HK-2 (cell line): ENCODE measurements at regions not wholly inside any gene's neighbourhood (a gene's known extent, or its start where the extent isn't known, plus 50 kb on each side); places are given as distances from the start of the nearest gene placed in this dataset.

ENCODE experiments used
- DNase-seq: peaks from one replicate; pipeline ENCODE4 v3.0.0-alpha.2; 2018; ENCODE audit not compliant: unreplicated experiment

- DNase-seq = no peak
Observed at GRCh38 chr5:3542769-3543168, 52.9 kb upstream of the IRX1 start.

GRCh38 chr5:3542158-3542557, 53.5 kb upstream of the IRX1 start:
- peak; percentile 25 for DNase-seq

DNA sequence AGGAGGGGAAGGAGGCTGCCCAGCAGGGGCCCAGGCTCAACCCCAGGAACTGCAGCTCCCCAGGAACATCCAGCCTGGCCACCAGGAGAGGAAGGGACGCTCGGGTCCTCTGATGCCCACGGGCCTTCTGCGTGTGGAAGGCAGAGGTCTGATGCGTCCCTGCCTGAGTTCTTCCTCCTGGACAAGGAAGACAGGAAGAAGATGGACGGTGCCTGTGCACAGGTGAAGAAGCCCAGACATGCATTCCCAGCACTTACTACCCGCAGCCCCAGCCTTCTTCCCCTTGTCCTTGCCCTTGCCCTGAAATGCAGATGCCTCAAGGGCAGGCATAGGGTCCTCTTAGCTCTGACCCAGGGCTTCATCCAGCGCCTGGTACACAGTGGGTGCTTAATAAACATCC, 56.7 kb upstream of the IRX1 start:
- no peak for DNase-seq

DNA sequence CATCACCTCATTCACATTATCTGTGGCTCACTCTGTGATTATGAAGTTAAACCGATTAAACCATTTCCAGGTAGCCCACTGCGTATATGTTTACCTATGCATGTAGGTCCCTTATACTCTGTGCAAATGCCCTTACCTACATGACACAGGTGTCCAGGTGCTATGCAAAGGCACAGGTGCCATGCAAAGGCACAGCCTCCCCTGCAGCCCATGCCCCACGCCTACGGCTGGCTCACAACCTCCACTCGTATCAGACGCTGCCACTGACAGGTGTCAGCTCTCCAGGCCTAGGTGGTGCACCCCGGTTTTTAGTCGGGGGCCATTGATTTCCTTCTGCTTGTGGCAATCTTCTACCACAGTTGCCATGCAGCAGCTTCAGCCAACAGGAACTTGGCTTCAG, 57.7 kb upstream of the IRX1 start:
- no peak for DNase-seq

- DNase-seq = no peak
Observed at GRCh38 chr5:3535414-3536211, 60.0 kb upstream of the IRX1 start.

- no peak for DNase-seq
Observed at GRCh38 chr5:3534997-3535396, 60.6 kb upstream of the IRX1 start.

DNA sequence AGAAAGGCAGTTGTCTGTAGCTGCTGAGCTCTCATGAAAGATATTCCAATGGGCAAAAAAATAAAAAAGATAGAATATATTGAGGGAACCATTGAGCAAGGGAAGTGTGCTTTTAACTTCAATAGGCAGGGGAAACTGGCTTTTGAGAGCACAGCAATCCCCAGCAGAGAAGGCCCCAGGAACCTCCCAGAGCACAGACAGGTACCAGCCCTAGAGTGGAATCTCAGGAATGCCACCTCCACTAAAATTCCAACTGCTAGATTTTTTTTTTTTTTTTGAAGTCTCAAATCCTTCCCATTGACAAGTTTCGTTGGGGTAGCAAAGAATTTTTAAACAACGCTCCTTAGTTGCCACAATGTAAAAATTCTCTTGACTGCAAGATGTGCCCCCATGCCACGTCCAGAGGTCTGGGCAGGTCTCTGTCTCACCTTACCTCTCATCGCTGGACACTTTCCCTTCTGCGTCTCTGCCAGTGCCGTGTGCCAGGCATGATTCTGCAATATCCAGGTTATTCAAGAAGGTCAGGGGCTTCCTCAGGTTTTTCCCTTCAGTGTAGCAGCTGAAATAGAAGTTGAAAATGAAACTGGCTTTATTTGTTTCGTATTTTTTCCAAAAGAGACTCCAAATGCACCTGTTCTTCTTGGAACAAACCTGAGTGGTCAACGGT, 64.2 kb upstream of the IRX1 start:
- no peak for DNase-seq

GRCh38 chr5:3530251-3530650, 65.4 kb upstream of the IRX1 start:
- no peak for DNase-seq

GRCh38 chr5:3526551-3527185, 69.0 kb upstream of the IRX1 start:
- no peak for DNase-seq

- DNase-seq = no peak
Observed at GRCh38 chr5:3522491-3522890, 73.1 kb upstream of the IRX1 start.

- no peak for DNase-seq
Observed at GRCh38 chr5:3518576-3518975, 77.1 kb upstream of the IRX1 start.

DNA sequence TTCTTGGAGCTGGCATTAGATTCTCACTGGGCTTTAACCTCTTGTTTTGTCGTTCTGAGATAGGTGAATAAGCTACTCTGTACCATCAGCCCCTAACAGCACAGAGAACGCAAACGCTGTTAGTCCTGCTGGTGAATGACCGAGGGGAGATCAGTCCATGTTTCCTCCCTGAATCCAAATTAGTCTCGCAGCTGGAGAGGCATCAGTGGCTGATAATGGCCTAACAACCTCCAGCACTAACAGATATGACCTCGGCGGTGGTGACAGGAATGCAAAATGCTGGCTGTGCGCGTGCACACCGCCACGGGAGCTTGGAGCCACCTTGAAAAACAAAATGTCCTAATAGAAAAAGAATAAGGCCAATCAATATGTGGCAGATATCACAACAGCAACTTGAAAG, 77.6 kb upstream of the IRX1 start:
- no peak for DNase-seq

DNA sequence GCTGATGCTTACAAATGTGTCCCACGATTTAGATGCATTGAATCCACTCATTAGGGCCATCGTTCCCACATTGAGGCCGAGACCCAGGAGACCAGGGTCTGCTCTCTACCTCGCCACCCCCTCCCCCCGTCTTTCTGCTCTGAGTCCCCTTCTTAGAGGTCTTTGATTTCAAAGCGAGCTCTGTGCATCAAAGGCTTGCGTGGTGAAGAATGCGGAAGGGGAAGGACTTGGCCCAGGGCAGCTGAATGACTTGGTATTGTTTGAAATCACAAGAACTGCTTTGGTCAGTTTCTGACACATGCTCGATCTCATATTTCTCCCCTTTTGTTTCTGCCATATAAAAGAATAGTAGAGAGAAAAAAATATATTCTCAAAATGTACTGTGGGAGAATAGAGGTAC, 78.3 kb upstream of the IRX1 start:
- DNase-seq = no peak

DNA sequence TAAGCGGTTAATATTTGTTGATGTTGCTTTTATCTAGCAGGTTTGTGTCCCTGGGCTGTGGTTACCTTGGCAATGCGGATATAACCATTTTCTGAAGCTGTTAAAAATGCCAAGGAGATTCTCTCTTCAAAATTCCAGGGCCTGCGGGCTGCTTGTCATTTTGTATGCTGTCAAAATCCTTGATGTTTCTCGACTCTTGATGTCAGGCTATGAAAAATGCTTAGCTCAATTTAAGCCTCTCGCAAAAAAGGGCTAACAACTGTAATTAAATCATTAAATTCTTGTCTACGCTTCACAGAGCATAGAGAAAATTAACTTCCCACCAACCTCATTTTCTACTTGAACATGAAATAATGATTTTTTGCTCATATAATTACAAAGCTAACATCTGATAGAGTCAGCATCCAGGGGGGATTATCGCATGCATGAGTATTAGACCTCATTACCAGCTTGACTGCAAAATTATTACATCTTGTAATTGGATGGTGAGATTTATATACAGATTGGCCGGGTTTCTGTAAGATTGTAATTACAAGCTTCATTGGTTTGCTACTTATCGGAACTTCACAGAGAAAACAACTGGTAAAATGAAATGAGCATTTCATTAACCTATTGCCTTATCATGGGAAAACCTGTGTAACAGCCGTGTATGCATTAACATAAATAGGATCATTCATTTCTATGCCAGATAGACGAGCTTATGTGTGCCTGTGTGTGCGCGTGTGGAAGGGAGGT, 83.1 kb upstream of the IRX1 start:
- no peak for DNase-seq

DNA sequence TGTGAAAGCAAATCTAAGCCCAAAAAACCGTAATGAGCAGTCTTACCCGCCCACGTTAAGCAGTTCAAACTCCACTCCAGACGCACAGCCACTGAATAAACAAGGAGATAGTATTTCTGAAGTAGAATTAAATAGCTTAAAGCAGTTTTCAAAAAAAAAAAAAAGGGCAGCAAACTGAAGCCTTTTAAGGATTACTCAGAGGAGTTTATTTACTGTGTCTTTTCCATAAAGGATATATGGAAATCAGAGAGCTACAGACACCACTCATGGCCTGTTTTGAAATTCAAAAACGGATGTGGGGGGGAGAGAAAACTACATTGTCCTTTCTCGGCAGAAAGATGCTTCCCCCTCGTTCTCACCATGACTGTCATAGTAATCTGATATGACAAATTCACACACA, 83.7 kb upstream of the IRX1 start:
- no peak for DNase-seq

- DNase-seq = no peak
Observed at GRCh38 chr5:3511519-3511918, 84.1 kb upstream of the IRX1 start.

- no peak for DNase-seq
Observed at GRCh38 chr5:3510642-3511417, 84.8 kb upstream of the IRX1 start.

- no peak for DNase-seq
Observed at GRCh38 chr5:3509290-3509689, 86.3 kb upstream of the IRX1 start.

GRCh38 chr5:3508395-3508794, 87.2 kb upstream of the IRX1 start:
- DNase-seq = no peak

DNA sequence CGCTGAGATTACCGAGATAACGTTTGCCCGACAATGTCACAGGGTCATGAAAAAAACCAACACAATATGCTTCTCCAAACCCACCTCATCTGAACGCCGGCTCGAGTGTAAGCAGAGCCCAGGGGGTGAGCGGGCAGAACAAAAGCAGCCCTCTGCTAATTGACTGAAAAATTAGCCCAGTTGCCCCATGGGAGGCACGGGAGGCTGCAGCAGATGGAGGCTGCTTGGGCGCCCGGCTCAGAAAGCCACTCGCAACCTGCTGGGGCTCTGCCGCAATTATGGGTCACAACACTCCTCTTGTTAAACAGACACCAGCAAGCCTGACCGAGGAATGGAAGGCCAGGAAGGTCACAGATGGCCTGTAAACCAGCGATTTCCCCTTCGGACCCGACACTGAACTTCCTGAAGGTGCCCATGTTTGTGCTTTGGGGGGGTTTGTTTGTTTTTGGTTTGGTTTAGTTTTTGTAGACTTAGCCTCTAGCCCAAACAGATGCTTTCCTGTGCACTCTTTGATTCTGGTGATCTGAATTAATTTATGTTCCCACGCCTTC, 104.6 kb upstream of the IRX1 start:
- DNase-seq = no peak

DNA sequence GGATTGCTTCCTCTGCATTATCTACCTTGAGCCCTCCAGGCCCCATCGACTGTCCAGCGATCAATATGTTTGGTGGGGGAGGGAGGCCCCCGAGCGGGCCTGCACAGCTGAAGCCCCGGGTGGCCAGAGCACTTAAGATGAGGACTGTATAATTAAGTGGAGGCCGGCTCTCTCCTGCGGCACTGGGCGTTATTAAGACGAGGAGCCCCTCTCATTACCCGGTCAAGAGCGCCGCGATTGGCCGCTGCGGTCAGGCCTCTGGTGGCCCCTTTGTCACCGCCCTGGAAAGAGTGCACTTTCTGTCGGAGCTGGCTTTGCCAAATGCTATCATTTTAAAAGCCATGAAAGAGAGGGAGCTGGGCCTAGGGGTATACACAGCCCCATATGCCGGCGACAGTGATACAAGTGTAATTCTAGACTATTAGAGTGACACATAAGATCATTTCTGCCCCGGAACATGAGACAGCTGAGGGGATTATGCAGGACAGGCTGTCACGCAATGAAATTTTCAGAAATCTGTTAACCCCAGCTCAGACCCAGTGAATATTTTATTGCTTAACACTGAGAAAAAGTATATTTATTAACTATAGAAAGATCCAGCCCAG, 106.3 kb upstream of the IRX1 start:
- no peak for DNase-seq
